PFSK-1 (cell line): ENCODE measurements at regions not wholly inside any gene's neighbourhood (a gene's known extent, or its start where the extent isn't known, plus 50 kb on each side); places are given as distances from the start of the nearest gene placed in this dataset.

Experiments used
- FOXP2 ChIP-seq: optimal IDR thresholded peaks from 2 replicates; pipeline ENCODE3; 2011; ENCODE audit warnings: borderline replicate concordance, control low read depth, inconsistent platforms; ENCODE audit not compliant: insufficient read depth; ENCODE audit errors: extremely low read length, extremely low read depth
- POLR2AphosphoS5 ChIP-seq: IDR thresholded peaks from 2 replicates; pipeline ENCODE4 v1.6.1; 2012; ENCODE audit warnings: low read depth, mild to moderate bottlenecking, control low read depth, low read length, moderate library complexity
- SIN3A ChIP-seq: IDR thresholded peaks from 2 replicates; pipeline ENCODE4 v1.6.1; 2012; ENCODE audit warnings: mild to moderate bottlenecking, low read length, moderate library complexity, borderline replicate concordance; ENCODE audit not compliant: insufficient read depth
- TAF1 ChIP-seq: IDR thresholded peaks from 2 replicates; pipeline ENCODE4 v1.6.1; 2012; ENCODE audit warnings: low read length, control low read depth, borderline replicate concordance; ENCODE audit not compliant: insufficient read depth
- TF ChIP-seq, protein P1 (sequence below), 2 experiments: IDR thresholded peaks; 2 replicates each; pipeline versions ENCODE4 v1.6.1 to v1.8.0; 2011 to 2012; ENCODE audit warnings: low read depth in 2 of 2, low read length in 2 of 2, control low read depth in 1 of 2, inconsistent platforms in 1 of 2, mild to moderate bottlenecking in 1 of 2, moderate library complexity in 1 of 2; ENCODE audit not compliant: insufficient read depth in 1 of 2

- TF ChIP-seq POLR2AphosphoS5: no peak
- TF ChIP-seq SIN3A: no peak
- TF ChIP-seq FOXP2: no peak
- TF ChIP-seq, protein P1, sequence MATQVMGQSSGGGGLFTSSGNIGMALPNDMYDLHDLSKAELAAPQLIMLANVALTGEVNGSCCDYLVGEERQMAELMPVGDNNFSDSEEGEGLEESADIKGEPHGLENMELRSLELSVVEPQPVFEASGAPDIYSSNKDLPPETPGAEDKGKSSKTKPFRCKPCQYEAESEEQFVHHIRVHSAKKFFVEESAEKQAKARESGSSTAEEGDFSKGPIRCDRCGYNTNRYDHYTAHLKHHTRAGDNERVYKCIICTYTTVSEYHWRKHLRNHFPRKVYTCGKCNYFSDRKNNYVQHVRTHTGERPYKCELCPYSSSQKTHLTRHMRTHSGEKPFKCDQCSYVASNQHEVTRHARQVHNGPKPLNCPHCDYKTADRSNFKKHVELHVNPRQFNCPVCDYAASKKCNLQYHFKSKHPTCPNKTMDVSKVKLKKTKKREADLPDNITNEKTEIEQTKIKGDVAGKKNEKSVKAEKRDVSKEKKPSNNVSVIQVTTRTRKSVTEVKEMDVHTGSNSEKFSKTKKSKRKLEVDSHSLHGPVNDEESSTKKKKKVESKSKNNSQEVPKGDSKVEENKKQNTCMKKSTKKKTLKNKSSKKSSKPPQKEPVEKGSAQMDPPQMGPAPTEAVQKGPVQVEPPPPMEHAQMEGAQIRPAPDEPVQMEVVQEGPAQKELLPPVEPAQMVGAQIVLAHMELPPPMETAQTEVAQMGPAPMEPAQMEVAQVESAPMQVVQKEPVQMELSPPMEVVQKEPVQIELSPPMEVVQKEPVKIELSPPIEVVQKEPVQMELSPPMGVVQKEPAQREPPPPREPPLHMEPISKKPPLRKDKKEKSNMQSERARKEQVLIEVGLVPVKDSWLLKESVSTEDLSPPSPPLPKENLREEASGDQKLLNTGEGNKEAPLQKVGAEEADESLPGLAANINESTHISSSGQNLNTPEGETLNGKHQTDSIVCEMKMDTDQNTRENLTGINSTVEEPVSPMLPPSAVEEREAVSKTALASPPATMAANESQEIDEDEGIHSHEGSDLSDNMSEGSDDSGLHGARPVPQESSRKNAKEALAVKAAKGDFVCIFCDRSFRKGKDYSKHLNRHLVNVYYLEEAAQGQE (IDR thresholded peaks at IDR 0.05; ENCODE audit: insufficient read depth in 1 of 2, low read depth in 2 of 2, low read length in 2 of 2): no peak
- TF ChIP-seq TAF1: no peak
Measured at GRCh38 chr7:47635091-47636080, 53.5 kb upstream of the TNS3 start.

GRCh38 chr7:47634273-47634672 lies 52.4 kb upstream of the TNS3 start:
- no peak for TF ChIP-seq FOXP2

DNA sequence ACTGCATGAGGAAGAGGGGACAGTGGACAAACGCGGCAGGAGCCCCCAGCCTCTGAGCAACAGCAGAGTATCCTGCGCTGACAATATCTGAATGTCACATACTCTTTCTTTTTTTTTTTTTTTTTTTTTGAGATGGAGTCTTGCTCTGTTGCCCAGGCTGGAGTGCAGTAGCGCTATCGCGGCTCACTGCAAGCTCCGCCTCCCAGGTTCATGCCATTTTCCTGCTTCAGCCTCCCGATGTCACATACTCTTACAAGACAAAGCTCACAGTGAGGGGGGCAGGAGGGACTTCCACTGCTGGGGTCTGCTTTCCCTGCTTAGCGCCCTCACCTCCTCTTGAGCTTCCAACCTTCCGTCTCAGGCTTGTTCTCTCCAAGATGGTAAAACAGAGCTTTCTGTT lies 51.2 kb upstream of the TNS3 start:
- TF ChIP-seq, protein P1 (IDR thresholded peaks at IDR 0.05; ENCODE audit: insufficient read depth in 1 of 2, low read depth in 2 of 2, low read length in 2 of 2): no peak
- TF ChIP-seq TAF1: no peak
- no peak for TF ChIP-seq SIN3A
- TF ChIP-seq FOXP2: no peak
- no peak for TF ChIP-seq POLR2AphosphoS5
